ENCODE measurements at regions not wholly inside any gene's neighbourhood (a gene's known extent, or its start where the extent isn't known, plus 50 kb on each side); places are given as distances from the start of the nearest gene placed in this dataset.

DNA sequence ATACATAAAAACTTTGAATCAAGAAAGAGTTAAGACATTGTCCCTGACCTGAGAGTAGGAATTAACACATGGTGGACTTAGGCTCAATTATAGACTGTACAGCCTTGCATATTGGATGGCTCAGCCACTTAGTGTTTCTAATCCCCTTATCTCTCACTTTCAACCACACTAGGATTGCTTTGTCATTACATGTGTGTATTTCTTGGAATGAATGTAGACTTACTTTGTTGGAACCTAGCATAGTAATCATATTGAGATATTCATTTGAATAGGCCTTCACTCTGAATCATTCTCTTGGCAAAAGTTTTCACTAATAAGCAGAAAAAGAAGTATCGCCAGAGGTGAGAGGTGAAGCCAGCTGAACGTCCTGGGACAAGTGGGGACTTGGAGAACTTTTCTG lies 1973.9 kb upstream of the FLRT2 start:
- no peak overlapping the region for H3K27ac ChIP-seq (ENCODE audit: insufficient read depth, low read length, poor library complexity, severe bottlenecking)
- H3K9me3 Mint-ChIP-seq = peaks cover 0 to 19% (median 2%) of the 10 kb centered on the region in 7 donors
- H3K4me3 ChIP-seq (ENCODE audit: low read depth, low read length) = no peak overlapping the region
- DNase-seq (no peak), ATAC-seq (ENCODE audit: low read depth in 2 of 2) (no peak)
- H3K4me1 ChIP-seq (ENCODE audit: control insufficient read depth, insufficient read depth, low read length, poor library complexity, severe bottlenecking) = no peaks in the 10 kb centered on the region
- no peaks in the 10 kb centered on the region for H3K27me3 Mint-ChIP-seq
- H3K36me3 ChIP-seq (ENCODE audit: control insufficient read depth, insufficient read depth, low read length) = no peaks in the 10 kb centered on the region
- no peak overlapping the region for H3K27ac Mint-ChIP-seq
- no peaks in the 10 kb centered on the region for H3K27me3 ChIP-seq (ENCODE audit: control insufficient read depth, insufficient read depth, low read length)
- H3K36me3 Mint-ChIP-seq = no peaks in the 10 kb centered on the region
- H3K4me3 Mint-ChIP-seq = no peak overlapping the region
- H3K4me1 Mint-ChIP-seq = no peaks in the 10 kb centered on the region
- peaks cover 6 to 9% of the 10 kb centered on the region in 2 experiments for H3K9me3 ChIP-seq (ENCODE audit: control insufficient read depth in 2 of 2, low read length in 2 of 2)

DNA sequence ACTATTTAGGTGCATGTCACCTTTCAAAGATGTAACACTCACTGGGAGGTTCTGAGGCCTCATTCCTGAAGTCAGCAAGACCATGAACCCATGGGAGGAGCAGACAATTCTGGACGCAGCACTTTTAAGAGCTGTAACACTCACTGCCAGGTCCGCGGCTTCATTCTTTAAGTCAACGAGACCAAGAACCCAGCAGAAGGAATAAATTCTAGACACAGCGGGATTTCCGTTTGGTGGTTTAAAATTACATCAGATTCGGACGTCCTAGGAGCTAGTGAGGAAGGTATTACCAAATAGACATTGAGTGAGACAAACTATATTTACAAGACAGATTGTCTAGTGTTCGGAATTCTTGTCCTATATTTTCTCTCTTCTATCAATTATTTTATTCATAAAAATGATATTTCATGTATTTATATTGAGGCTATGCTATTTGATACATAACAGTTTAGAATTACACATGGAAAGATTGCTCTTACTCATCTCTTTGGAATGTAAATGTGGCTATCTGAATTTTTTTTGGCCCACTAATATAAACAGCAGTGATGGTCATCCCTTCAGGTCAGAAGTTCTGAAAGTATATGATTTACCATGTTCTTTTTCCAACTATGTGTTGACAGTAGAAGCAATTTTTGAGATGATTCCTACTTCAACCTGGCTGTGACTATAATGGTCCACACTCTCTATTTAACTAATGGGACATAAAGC lies 1973.0 kb upstream of the FLRT2 start:
- H3K9me3 ChIP-seq (ENCODE audit: control insufficient read depth in 2 of 2, low read length in 2 of 2) = peaks cover 8 to 9% of the 10 kb centered on the region in 2 experiments
- Mint-ChIP-seq H3K9me3 (peaks cover 0 to 19% (median 2%) of the 10 kb centered on the region in 7 donors), H3K27me3 (no peaks in the 10 kb centered on the region), H3K27ac (no peak overlapping the region), H3K36me3 (no peaks in the 10 kb centered on the region), H3K4me1 (no peaks in the 10 kb centered on the region), H3K4me3 (no peak overlapping the region)
- no peaks in the 10 kb centered on the region for H3K27me3 ChIP-seq (ENCODE audit: control insufficient read depth, insufficient read depth, low read length)
- H3K27ac ChIP-seq (ENCODE audit: insufficient read depth, low read length, poor library complexity, severe bottlenecking) = no peak overlapping the region
- no peaks in the 10 kb centered on the region for H3K36me3 ChIP-seq (ENCODE audit: control insufficient read depth, insufficient read depth, low read length)
- H3K4me3 ChIP-seq (ENCODE audit: low read depth, low read length) = no peak overlapping the region
- ATAC-seq (ENCODE audit: low read depth in 2 of 2) (no peak), DNase-seq (no peak)
- H3K4me1 ChIP-seq (ENCODE audit: control insufficient read depth, insufficient read depth, low read length, poor library complexity, severe bottlenecking) = no peaks in the 10 kb centered on the region

DNA sequence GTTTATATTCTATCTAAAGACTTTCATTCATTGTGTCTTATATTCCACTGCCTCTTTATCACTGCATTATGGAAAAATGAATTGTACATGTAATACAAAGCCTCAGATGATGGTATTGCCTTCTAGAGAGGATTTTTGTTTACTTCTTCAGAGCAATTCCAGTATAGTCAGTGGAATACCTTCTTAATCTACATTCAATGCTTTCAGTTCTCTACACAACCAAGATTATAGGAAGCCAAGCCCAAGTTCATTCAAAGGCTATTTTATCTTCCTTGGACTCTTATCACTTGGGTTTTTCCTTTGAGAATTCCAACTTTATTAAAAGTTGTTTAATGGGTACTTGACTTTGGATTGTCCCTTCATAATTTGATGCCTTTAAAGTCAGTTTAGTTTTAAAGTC lies 1971.0 kb upstream of the FLRT2 start:
- Mint-ChIP-seq H3K27ac (no peak overlapping the region), H3K4me1 (no peaks in the 10 kb centered on the region), H3K27me3 (no peaks in the 10 kb centered on the region), H3K9me3 (peaks cover 0 to 15% (median 4%) of the 10 kb centered on the region in 7 donors), H3K4me3 (no peak overlapping the region), H3K36me3 (no peaks in the 10 kb centered on the region)
- Histone ChIP-seq H3K4me1 (ENCODE audit: control insufficient read depth, insufficient read depth, low read length, poor library complexity, severe bottlenecking) (no peaks in the 10 kb centered on the region), H3K4me3 (ENCODE audit: low read depth, low read length) (no peak overlapping the region), H3K27me3 (ENCODE audit: control insufficient read depth, insufficient read depth, low read length) (no peaks in the 10 kb centered on the region), H3K36me3 (ENCODE audit: control insufficient read depth, insufficient read depth, low read length) (no peaks in the 10 kb centered on the region), H3K27ac (ENCODE audit: insufficient read depth, low read length, poor library complexity, severe bottlenecking) (no peak overlapping the region), H3K9me3 (ENCODE audit: control insufficient read depth in 2 of 2, low read length in 2 of 2) (peaks cover 8 to 9% of the 10 kb centered on the region in 2 experiments)
- DNase-seq (no peak), ATAC-seq (ENCODE audit: low read depth in 2 of 2) (no peak)

DNA sequence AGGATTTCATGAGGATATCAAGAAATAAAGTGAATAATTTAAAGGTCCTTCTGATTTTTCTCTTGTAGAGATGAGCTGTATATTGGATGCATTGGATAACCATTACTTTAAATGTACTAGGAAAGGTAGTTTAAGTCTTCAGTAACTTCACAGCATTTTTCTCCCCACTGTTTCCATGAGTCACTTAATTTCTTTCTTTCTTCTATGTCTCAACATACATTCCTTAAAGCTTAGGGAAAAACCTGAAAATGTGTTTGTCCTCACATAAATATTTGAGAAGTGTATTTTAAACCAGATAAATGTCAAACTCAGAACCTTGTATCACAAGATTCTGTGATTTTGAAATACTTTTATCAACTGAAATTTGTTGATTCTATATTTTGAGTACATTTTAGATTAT lies 1970.2 kb upstream of the FLRT2 start:
- Mint-ChIP-seq H3K27ac (no peak overlapping the region), H3K27me3 (no peaks in the 10 kb centered on the region)
- no peak for ATAC-seq (ENCODE audit: low read depth in 2 of 2)

DNA sequence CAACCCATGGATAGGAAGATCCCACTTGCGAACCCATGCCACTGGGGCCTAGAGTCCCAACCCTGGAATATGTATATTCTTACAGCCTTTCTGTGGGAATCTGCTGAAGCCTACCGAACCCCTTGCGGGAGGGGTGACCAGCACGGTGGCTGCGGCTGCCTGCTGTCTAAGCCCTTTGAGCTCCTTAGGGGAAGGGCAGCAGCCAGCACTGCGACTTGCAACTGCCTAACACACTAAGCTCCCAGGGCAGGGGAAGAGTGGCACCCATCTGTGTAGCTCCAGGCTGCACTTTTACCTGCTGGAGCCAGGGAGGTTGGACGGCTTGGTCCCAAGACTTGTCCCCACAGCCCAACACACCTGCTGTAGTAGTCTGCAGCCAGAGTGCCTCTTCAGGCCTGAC lies 1968.7 kb upstream of the FLRT2 start:
- no peak for ATAC-seq (ENCODE audit: low read depth in 2 of 2)
- Mint-ChIP-seq H3K9me3 (peaks cover 0 to 15% (median 6%) of the 10 kb centered on the region in 7 donors), H3K4me3 (no peak overlapping the region), H3K36me3 (no peaks in the 10 kb centered on the region), H3K27me3 (no peaks in the 10 kb centered on the region), H3K4me1 (no peaks in the 10 kb centered on the region), H3K27ac (no peak overlapping the region)
- H3K9me3 ChIP-seq (ENCODE audit: control insufficient read depth in 2 of 2, low read length in 2 of 2) = peaks cover 5 to 10% of the 10 kb centered on the region in 2 experiments
- no peaks in the 10 kb centered on the region for H3K4me1 ChIP-seq (ENCODE audit: control insufficient read depth, insufficient read depth, low read length, poor library complexity, severe bottlenecking)
- H3K4me3 ChIP-seq (ENCODE audit: low read depth, low read length) = no peak overlapping the region
- H3K27me3 ChIP-seq (ENCODE audit: control insufficient read depth, insufficient read depth, low read length) = no peaks in the 10 kb centered on the region
- no peak for DNase-seq
- no peak overlapping the region for H3K27ac ChIP-seq (ENCODE audit: insufficient read depth, low read length, poor library complexity, severe bottlenecking)
- no peaks in the 10 kb centered on the region for H3K36me3 ChIP-seq (ENCODE audit: control insufficient read depth, insufficient read depth, low read length)

More for the DNA sequence above, 1970.2 kb upstream of the FLRT2 start:
- Histone ChIP-seq H3K27me3 (ENCODE audit: control insufficient read depth, insufficient read depth, low read length) (no peaks in the 10 kb centered on the region), H3K4me3 (ENCODE audit: low read depth, low read length) (no peak overlapping the region), H3K9me3 (ENCODE audit: control insufficient read depth in 2 of 2, low read length in 2 of 2) (peaks cover 9 to 10% of the 10 kb centered on the region in 2 experiments), H3K36me3 (ENCODE audit: control insufficient read depth, insufficient read depth, low read length) (no peaks in the 10 kb centered on the region), H3K4me1 (ENCODE audit: control insufficient read depth, insufficient read depth, low read length, poor library complexity, severe bottlenecking) (no peaks in the 10 kb centered on the region), H3K27ac (ENCODE audit: insufficient read depth, low read length, poor library complexity, severe bottlenecking) (no peak overlapping the region)
- Mint-ChIP-seq H3K4me3 (no peak overlapping the region), H3K4me1 (no peaks in the 10 kb centered on the region), H3K9me3 (peaks cover 0 to 15% (median 6%) of the 10 kb centered on the region in 7 donors), H3K36me3 (no peaks in the 10 kb centered on the region)
- no peak for DNase-seq

DNA sequence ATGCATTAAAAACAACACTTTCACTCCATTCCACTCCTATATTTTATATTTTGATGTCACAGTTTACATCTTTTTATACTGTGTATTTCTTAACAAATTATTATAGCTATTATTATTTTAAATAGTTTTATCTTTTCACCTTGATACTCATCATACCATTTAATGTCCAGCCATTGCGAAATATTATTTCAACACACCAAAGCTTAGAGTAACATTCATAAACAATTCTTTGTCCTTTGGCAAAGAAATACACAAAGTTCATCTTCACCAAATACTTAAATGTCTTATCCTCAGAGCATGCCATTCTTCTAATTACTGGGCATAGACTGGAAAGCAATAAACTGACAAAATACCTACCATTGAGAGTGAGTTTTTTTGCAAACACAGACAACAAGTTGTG lies 1963.4 kb upstream of the FLRT2 start:
- H3K9me3 ChIP-seq (ENCODE audit: control insufficient read depth in 2 of 2, low read length in 2 of 2) = peaks cover 0 to 9% of the 10 kb centered on the region in 2 experiments
- H3K4me3 Mint-ChIP-seq = no peak overlapping the region
- no peaks in the 10 kb centered on the region for H3K36me3 Mint-ChIP-seq
- no peak overlapping the region for H3K27ac Mint-ChIP-seq
- H3K4me1 ChIP-seq (ENCODE audit: control insufficient read depth, insufficient read depth, low read length, poor library complexity, severe bottlenecking) = no peaks in the 10 kb centered on the region
- no peaks in the 10 kb centered on the region for H3K4me1 Mint-ChIP-seq
- H3K27me3 ChIP-seq (ENCODE audit: control insufficient read depth, insufficient read depth, low read length) = no peaks in the 10 kb centered on the region
- H3K27ac ChIP-seq (ENCODE audit: insufficient read depth, low read length, poor library complexity, severe bottlenecking) = no peak overlapping the region
- no peaks in the 10 kb centered on the region for H3K27me3 Mint-ChIP-seq
- no peaks in the 10 kb centered on the region for H3K36me3 ChIP-seq (ENCODE audit: control insufficient read depth, insufficient read depth, low read length)
- no peak overlapping the region for H3K4me3 ChIP-seq (ENCODE audit: low read depth, low read length)
- DNase-seq (no peak), ATAC-seq (ENCODE audit: low read depth in 2 of 2) (no peak)
- H3K9me3 Mint-ChIP-seq = peaks cover 0 to 20% (median 9%) of the 10 kb centered on the region in 7 donors

DNA sequence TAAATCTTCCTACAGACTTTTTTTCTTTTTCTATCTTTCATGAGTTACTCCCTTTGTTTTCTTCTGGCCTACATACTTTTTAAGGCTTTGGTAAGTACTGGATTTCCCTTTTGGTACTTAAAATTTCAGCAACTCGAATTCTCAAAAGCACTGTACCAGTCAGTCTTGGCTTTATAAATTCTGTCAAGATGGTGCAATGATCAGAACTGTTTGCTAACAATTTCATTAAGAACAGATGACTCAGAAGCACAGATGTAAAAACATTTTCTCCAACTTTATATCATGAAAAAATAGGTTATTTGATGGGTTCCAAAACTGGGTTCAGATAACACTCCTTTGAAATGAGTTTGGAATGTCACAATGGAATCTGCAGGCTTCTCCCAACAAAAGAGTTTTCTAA lies 1961.8 kb upstream of the FLRT2 start:
- H3K9me3 ChIP-seq (ENCODE audit: control insufficient read depth in 2 of 2, low read length in 2 of 2) = peaks cover 0 to 8% of the 10 kb centered on the region in 2 experiments

DNA sequence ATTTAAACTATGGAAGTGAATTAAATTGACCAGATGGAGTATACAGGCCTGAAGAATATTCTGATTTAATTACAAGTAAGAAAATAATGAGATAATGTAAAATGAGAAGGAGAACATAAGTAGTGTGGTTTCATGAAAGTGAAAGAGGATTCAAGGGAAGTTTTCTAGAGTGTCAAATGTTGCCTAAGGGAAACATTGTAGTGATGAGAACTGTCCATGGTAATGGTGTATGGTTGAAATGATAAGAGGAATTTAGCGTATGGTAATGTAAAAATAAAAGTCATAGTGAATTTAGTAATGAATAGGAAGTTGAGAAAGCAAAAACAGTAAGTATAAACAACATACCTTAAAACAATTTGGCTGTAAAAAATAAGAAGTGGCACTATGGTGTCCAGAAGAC lies 1954.6 kb upstream of the FLRT2 start:
- Histone ChIP-seq H3K27ac (ENCODE audit: insufficient read depth, low read length, poor library complexity, severe bottlenecking) (no peak overlapping the region), H3K4me1 (ENCODE audit: control insufficient read depth, insufficient read depth, low read length, poor library complexity, severe bottlenecking) (no peaks in the 10 kb centered on the region), H3K36me3 (ENCODE audit: control insufficient read depth, insufficient read depth, low read length) (no peaks in the 10 kb centered on the region), H3K4me3 (ENCODE audit: low read depth, low read length) (no peak overlapping the region), H3K9me3 (ENCODE audit: control insufficient read depth in 2 of 2, low read length in 2 of 2) (no peaks in the 10 kb centered on the region), H3K27me3 (ENCODE audit: control insufficient read depth, insufficient read depth, low read length) (no peaks in the 10 kb centered on the region)
- Mint-ChIP-seq H3K4me3 (no peak overlapping the region), H3K36me3 (no peaks in the 10 kb centered on the region), H3K9me3 (peaks cover 2 to 37% (median 10%) of the 10 kb centered on the region in 7 donors), H3K27me3 (no peaks in the 10 kb centered on the region), H3K4me1 (no peaks in the 10 kb centered on the region), H3K27ac (peak overlapping the region in 1 of 3 donors; percentile 88)
- DNase-seq (no peak), ATAC-seq (ENCODE audit: low read depth in 2 of 2) (no peak)

More for the DNA sequence above, 1961.8 kb upstream of the FLRT2 start:
- Mint-ChIP-seq H3K4me1 (no peaks in the 10 kb centered on the region), H3K27me3 (no peaks in the 10 kb centered on the region), H3K36me3 (no peaks in the 10 kb centered on the region), H3K4me3 (no peak overlapping the region), H3K27ac (no peak overlapping the region), H3K9me3 (peaks cover 0 to 20% (median 8%) of the 10 kb centered on the region in 7 donors)
- ATAC-seq (ENCODE audit: low read depth in 2 of 2) = no peak
- DNase-seq = no peak
- no peak overlapping the region for H3K27ac ChIP-seq (ENCODE audit: insufficient read depth, low read length, poor library complexity, severe bottlenecking)
- no peaks in the 10 kb centered on the region for H3K36me3 ChIP-seq (ENCODE audit: control insufficient read depth, insufficient read depth, low read length)
- no peaks in the 10 kb centered on the region for H3K4me1 ChIP-seq (ENCODE audit: control insufficient read depth, insufficient read depth, low read length, poor library complexity, severe bottlenecking)
- no peak overlapping the region for H3K4me3 ChIP-seq (ENCODE audit: low read depth, low read length)
- H3K27me3 ChIP-seq (ENCODE audit: control insufficient read depth, insufficient read depth, low read length) = no peaks in the 10 kb centered on the region
